Stimulated activated naive CD8-positive, alpha-beta T cell treated with anti-CD3 and anti-CD28 coated beads, Interleukin-15, amount 100 ng/mL, for 72 hours (primary cell): ENCODE measurements at regions not wholly inside any gene's neighbourhood (a gene's known extent, or its start where the extent isn't known, plus 50 kb on each side); places are given as distances from the start of the nearest gene placed in this dataset.

Experiments
- ATAC-seq: fragments of 150-1000 bp; cut with Tn5 transposase; 2 replicates; pipeline ENCODE4 v1.10.0; 2021; ENCODE audit warnings: mild to moderate bottlenecking, moderate library complexity
- DNase-seq, 2 donors: peaks; one replicate each; pipeline ENCODE4 v3.0.0; 2021 to 2022
- H3K27ac Mint-ChIP-seq, 2 donors: one replicate each; pipeline ENCODE4 v1.8.0; 2022; ENCODE audit warnings: mild to moderate bottlenecking in 2 of 2, mixed read lengths in 2 of 2, moderate library complexity in 2 of 2
- H3K27me3 Mint-ChIP-seq: one replicate; pipeline ENCODE4 v1.8.0; 2022; ENCODE audit warnings: mixed read lengths
- H3K4me1 Mint-ChIP-seq: one replicate; pipeline ENCODE4 v1.8.0; 2022; ENCODE audit warnings: mild to moderate bottlenecking, mixed read lengths
- H3K4me3 Mint-ChIP-seq, 2 donors: one replicate each; pipeline ENCODE4 v1.8.0; 2022; ENCODE audit warnings: mild to moderate bottlenecking in 2 of 2, mixed read lengths in 2 of 2, moderate library complexity in 1 of 2
- H3K9me3 Mint-ChIP-seq, 2 donors: one replicate each; pipeline ENCODE4 v1.8.0; 2022; ENCODE audit warnings: mixed read lengths in 2 of 2

GRCh38 chr16:27717726-27718125 is 167.8 kb downstream of the KATNIP start:
- no peaks in the 10 kb centered on the region for H3K27me3 Mint-ChIP-seq
- H3K4me1 Mint-ChIP-seq, result no peaks in the 10 kb centered on the region
- no peak overlapping the region for H3K27ac Mint-ChIP-seq
- no peaks in the 10 kb centered on the region for H3K9me3 Mint-ChIP-seq
- no peak overlapping the region for H3K4me3 Mint-ChIP-seq
- no peak for ATAC-seq
- DNase-seq, result no peak

GRCh38 chr16:27718201-27719105 is 168.5 kb downstream of the KATNIP start:
- Mint-ChIP-seq H3K27me3 (no peaks in the 10 kb centered on the region), H3K4me1 (no peaks in the 10 kb centered on the region), H3K9me3 (no peaks in the 10 kb centered on the region), H3K4me3 (no peak overlapping the region), H3K27ac (peak overlapping the region; percentile 9 to 37)
- DNase-seq (no peak), ATAC-seq (no peak)

- no peaks in the 10 kb centered on the region for H3K9me3 Mint-ChIP-seq
- H3K27me3 Mint-ChIP-seq, result no peaks in the 10 kb centered on the region
- no peak overlapping the region for H3K4me3 Mint-ChIP-seq
- ATAC-seq (no peak), DNase-seq (no peak)
- H3K27ac Mint-ChIP-seq, result peak overlapping the region in 1 of 2 donors; percentile 9
- H3K4me1 Mint-ChIP-seq, result no peaks in the 10 kb centered on the region
Measured at GRCh38 chr16:27719106-27719445, 169.1 kb downstream of the KATNIP start.

GRCh38 chr16:27720731-27721530 is 171.0 kb downstream of the KATNIP start:
- H3K4me1 Mint-ChIP-seq, result no peaks in the 10 kb centered on the region
- no peaks in the 10 kb centered on the region for H3K27me3 Mint-ChIP-seq
- no peak overlapping the region for H3K4me3 Mint-ChIP-seq
- H3K27ac Mint-ChIP-seq, result peak overlapping the region in 1 of 2 donors; percentile 5
- ATAC-seq (no peak), DNase-seq (no peak)
- H3K9me3 Mint-ChIP-seq, result no peaks in the 10 kb centered on the region

- Mint-ChIP-seq H3K27me3 (no peaks in the 10 kb centered on the region), H3K4me3 (no peak overlapping the region), H3K9me3 (no peaks in the 10 kb centered on the region), H3K4me1 (no peaks in the 10 kb centered on the region), H3K27ac (no peak overlapping the region)
- DNase-seq, result no peak
- ATAC-seq, result no peak
Measured at GRCh38 chr16:27721531-27722181, 171.7 kb downstream of the KATNIP start.

GRCh38 chr16:27722207-27722606 is 172.3 kb downstream of the KATNIP start:
- no peak for ATAC-seq
- no peak overlapping the region for H3K4me3 Mint-ChIP-seq
- H3K4me1 Mint-ChIP-seq, result no peaks in the 10 kb centered on the region
- no peak for DNase-seq
- no peak overlapping the region for H3K27ac Mint-ChIP-seq
- no peaks in the 10 kb centered on the region for H3K27me3 Mint-ChIP-seq
- no peaks in the 10 kb centered on the region for H3K9me3 Mint-ChIP-seq

- Mint-ChIP-seq H3K4me1 (no peaks in the 10 kb centered on the region), H3K27ac (peak overlapping the region in 1 of 2 donors; percentile 1)
Measured at GRCh38 chr16:27722892-27723450, 173.0 kb downstream of the KATNIP start.

GRCh38 chr16:27723711-27724481 is 174.0 kb downstream of the KATNIP start:
- no peaks in the 10 kb centered on the region for H3K4me1 Mint-ChIP-seq
- peak overlapping the region in 1 of 2 donors; percentile 27 for H3K27ac Mint-ChIP-seq
- H3K4me3 Mint-ChIP-seq, result no peak overlapping the region
- H3K9me3 Mint-ChIP-seq, result no peaks in the 10 kb centered on the region
- DNase-seq, result no peak
- H3K27me3 Mint-ChIP-seq, result no peaks in the 10 kb centered on the region
- ATAC-seq, result no peak

More at GRCh38 chr16:27722892-27723450, 173.0 kb downstream of the KATNIP start:
- Mint-ChIP-seq H3K9me3 (no peaks in the 10 kb centered on the region), H3K4me3 (no peak overlapping the region), H3K27me3 (no peaks in the 10 kb centered on the region)
- ATAC-seq (no peak), DNase-seq (no peak)

GRCh38 chr16:27724482-27725235 is 174.7 kb downstream of the KATNIP start:
- ATAC-seq, result no peak
- H3K4me3 Mint-ChIP-seq, result no peak overlapping the region
- peak overlapping the region in 1 of 2 donors; percentile 80 for H3K27ac Mint-ChIP-seq
- H3K9me3 Mint-ChIP-seq, result no peaks in the 10 kb centered on the region
- no peaks in the 10 kb centered on the region for H3K4me1 Mint-ChIP-seq
- H3K27me3 Mint-ChIP-seq, result no peaks in the 10 kb centered on the region
- DNase-seq, result no peak

GRCh38 chr16:27725236-27726000 is 175.5 kb downstream of the KATNIP start:
- Mint-ChIP-seq H3K9me3 (no peaks in the 10 kb centered on the region), H3K4me1 (no peaks in the 10 kb centered on the region), H3K4me3 (no peak overlapping the region), H3K27me3 (no peaks in the 10 kb centered on the region), H3K27ac (no peak overlapping the region)
- no peak for ATAC-seq
- no peak for DNase-seq

GRCh38 chr16:27726621-27727261 is 176.8 kb downstream of the KATNIP start:
- DNase-seq (no peak), ATAC-seq (no peak)
- no peaks in the 10 kb centered on the region for H3K4me1 Mint-ChIP-seq
- H3K9me3 Mint-ChIP-seq, result no peaks in the 10 kb centered on the region
- H3K4me3 Mint-ChIP-seq, result no peak overlapping the region
- no peaks in the 10 kb centered on the region for H3K27me3 Mint-ChIP-seq
- H3K27ac Mint-ChIP-seq, result no peak overlapping the region

- no peak for ATAC-seq
- DNase-seq, result no peak
- H3K9me3 Mint-ChIP-seq, result no peaks in the 10 kb centered on the region
- no peak overlapping the region for H3K4me3 Mint-ChIP-seq
- no peak overlapping the region for H3K27ac Mint-ChIP-seq
- H3K4me1 Mint-ChIP-seq, result no peaks in the 10 kb centered on the region
- no peaks in the 10 kb centered on the region for H3K27me3 Mint-ChIP-seq
Measured at GRCh38 chr16:27727941-27728340, 178.0 kb downstream of the KATNIP start.

GRCh38 chr16:27728691-27729090 is 178.7 kb downstream of the KATNIP start:
- Mint-ChIP-seq H3K4me3 (no peak overlapping the region), H3K4me1 (no peaks in the 10 kb centered on the region), H3K27ac (no peak overlapping the region), H3K27me3 (no peaks in the 10 kb centered on the region), H3K9me3 (no peaks in the 10 kb centered on the region)
- DNase-seq (no peak), ATAC-seq (no peak)
